ENCODE measurements at regions not wholly inside any gene's neighbourhood (a gene's known extent, or its start where the extent isn't known, plus 50 kb on each side); places are given as distances from the start of the nearest gene placed in this dataset.

- Histone ChIP-seq H3K27me3 (no peaks in the 10 kb centered on the region), H3K36me3 (replicated peaks in 1 of 2) (no peaks in the 10 kb centered on the region), H3K27ac (no peak overlapping the region), H3K4me1 (replicated peaks in 1 of 2) (no peaks in the 10 kb centered on the region), H3K4me3 (no peak overlapping the region), H3K9me3 (replicated peaks in 1 of 3) (peaks cover 0 to 5% (median 0%) of the 10 kb centered on the region in 3 donors)
- intact Hi-C loops (cut with DNase I): no loop called here
- 61 to 68% (median 65%) methylated on average over 4 of the region's 4 CpGs for WGBS, 4 donors
- TF ChIP-seq POLR2A (IDR thresholded peaks at IDR 0.05): no peak
- TF ChIP-seq CTCF (IDR thresholded peaks at IDR 0.05): no peak
- no peak for DNase-seq
Observed at GRCh38 chr1:163912170-163912884, 590.6 kb downstream of the NUF2 start.

GRCh38 chr1:163914785-163915413 lies 593.1 kb downstream of the NUF2 start:
- intact Hi-C loops (cut with DNase I): no loop called here
- TF ChIP-seq POLR2A (IDR thresholded peaks at IDR 0.05): no peak
- TF ChIP-seq CTCF (IDR thresholded peaks at IDR 0.05): no peak
- H3K27me3 ChIP-seq: no peaks in the 10 kb centered on the region

GRCh38 chr1:163922743-163923201 lies 601.0 kb downstream of the NUF2 start:
- H3K4me3 ChIP-seq: no peak overlapping the region
- no peaks in the 10 kb centered on the region for H3K4me1 ChIP-seq (replicated peaks in 1 of 2)
- intact Hi-C loops (cut with DNase I): no loop called here
- TF ChIP-seq POLR2A (IDR thresholded peaks at IDR 0.05) (no peak), CTCF (IDR thresholded peaks at IDR 0.05) (no peak)
- H3K27ac ChIP-seq: no peak overlapping the region
- H3K36me3 ChIP-seq (replicated peaks in 1 of 2): no peaks in the 10 kb centered on the region
- H3K27me3 ChIP-seq: no peaks in the 10 kb centered on the region
- H3K9me3 ChIP-seq (replicated peaks in 1 of 3): no peaks in the 10 kb centered on the region
- DNase-seq: no peak

More at GRCh38 chr1:163914785-163915413, 593.1 kb downstream of the NUF2 start:
- Histone ChIP-seq H3K36me3 (replicated peaks in 1 of 2) (no peaks in the 10 kb centered on the region), H3K4me1 (replicated peaks in 1 of 2) (no peaks in the 10 kb centered on the region), H3K27ac (no peak overlapping the region), H3K9me3 (replicated peaks in 1 of 3) (no peaks in the 10 kb centered on the region), H3K4me3 (no peak overlapping the region)
- no peak for DNase-seq

GRCh38 chr1:163924041-163924440 lies 602.3 kb downstream of the NUF2 start:
- Histone ChIP-seq H3K27ac (no peak overlapping the region), H3K9me3 (replicated peaks in 1 of 3) (no peaks in the 10 kb centered on the region), H3K27me3 (no peaks in the 10 kb centered on the region), H3K4me1 (replicated peaks in 1 of 2) (peaks cover 0 to 9% of the 10 kb centered on the region in 2 donors), H3K4me3 (no peak overlapping the region), H3K36me3 (replicated peaks in 1 of 2) (no peaks in the 10 kb centered on the region)
- no peak for DNase-seq
- intact Hi-C loops (cut with DNase I): no loop called here
- 77 to 90% (median 83%) methylated on average over 3 of the region's 3 CpGs for WGBS, 4 donors
- TF ChIP-seq POLR2A (IDR thresholded peaks at IDR 0.05) (no peak), CTCF (IDR thresholded peaks at IDR 0.05) (no peak)
